HL-60 (cell line): ENCODE measurements at regions not wholly inside any gene's neighbourhood (a gene's known extent, or its start where the extent isn't known, plus 50 kb on each side); places are given as distances from the start of the nearest gene placed in this dataset.

Experiments
- GABPA ChIP-seq: IDR thresholded peaks from 2 replicates; pipeline ENCODE4 v1.6.1; 2012; ENCODE audit warnings: low read depth
- POLR2AphosphoS5 ChIP-seq: IDR thresholded peaks from 2 replicates; pipeline ENCODE4 v1.6.1; 2012; ENCODE audit warnings: low read depth
- SPI1 ChIP-seq: IDR thresholded peaks from 2 replicates; pipeline ENCODE4 v1.6.1; 2012; ENCODE audit warnings: low read depth, mild to moderate bottlenecking, borderline replicate concordance
- TF ChIP-seq, protein P1 (sequence below): IDR thresholded peaks from 2 replicates; pipeline ENCODE4 v1.6.1; 2012; ENCODE audit warnings: low read depth; ENCODE audit not compliant: insufficient replicate concordance
- TF ChIP-seq, protein P2 (sequence below): IDR thresholded peaks from one replicate; pipeline ENCODE4 v1.5.1; 2011; ENCODE audit warnings: low read length, control low read depth, inconsistent platforms; ENCODE audit not compliant: insufficient read depth

DNA sequence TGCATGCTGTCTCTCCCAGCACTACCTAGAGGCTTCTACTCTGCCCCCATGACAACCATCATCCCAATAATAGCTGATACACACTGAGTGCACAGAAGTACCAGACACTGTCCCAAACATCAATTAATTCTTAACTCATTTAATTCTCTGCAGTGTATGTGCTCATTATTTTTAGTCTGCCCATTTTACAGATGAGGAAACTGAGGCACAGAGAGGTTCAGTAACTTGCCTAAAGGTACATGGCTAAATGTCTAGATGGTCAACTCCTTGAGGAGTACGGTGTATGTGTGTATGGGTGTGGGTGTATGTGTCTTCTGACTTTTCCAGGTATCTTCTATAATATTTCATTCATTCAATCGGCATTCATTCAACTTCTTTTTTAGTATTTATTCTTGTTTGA lies 407.9 kb downstream of the SOX9 start:
- TF ChIP-seq, protein P1, sequence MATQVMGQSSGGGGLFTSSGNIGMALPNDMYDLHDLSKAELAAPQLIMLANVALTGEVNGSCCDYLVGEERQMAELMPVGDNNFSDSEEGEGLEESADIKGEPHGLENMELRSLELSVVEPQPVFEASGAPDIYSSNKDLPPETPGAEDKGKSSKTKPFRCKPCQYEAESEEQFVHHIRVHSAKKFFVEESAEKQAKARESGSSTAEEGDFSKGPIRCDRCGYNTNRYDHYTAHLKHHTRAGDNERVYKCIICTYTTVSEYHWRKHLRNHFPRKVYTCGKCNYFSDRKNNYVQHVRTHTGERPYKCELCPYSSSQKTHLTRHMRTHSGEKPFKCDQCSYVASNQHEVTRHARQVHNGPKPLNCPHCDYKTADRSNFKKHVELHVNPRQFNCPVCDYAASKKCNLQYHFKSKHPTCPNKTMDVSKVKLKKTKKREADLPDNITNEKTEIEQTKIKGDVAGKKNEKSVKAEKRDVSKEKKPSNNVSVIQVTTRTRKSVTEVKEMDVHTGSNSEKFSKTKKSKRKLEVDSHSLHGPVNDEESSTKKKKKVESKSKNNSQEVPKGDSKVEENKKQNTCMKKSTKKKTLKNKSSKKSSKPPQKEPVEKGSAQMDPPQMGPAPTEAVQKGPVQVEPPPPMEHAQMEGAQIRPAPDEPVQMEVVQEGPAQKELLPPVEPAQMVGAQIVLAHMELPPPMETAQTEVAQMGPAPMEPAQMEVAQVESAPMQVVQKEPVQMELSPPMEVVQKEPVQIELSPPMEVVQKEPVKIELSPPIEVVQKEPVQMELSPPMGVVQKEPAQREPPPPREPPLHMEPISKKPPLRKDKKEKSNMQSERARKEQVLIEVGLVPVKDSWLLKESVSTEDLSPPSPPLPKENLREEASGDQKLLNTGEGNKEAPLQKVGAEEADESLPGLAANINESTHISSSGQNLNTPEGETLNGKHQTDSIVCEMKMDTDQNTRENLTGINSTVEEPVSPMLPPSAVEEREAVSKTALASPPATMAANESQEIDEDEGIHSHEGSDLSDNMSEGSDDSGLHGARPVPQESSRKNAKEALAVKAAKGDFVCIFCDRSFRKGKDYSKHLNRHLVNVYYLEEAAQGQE = no peak
- TF ChIP-seq, protein P2, sequence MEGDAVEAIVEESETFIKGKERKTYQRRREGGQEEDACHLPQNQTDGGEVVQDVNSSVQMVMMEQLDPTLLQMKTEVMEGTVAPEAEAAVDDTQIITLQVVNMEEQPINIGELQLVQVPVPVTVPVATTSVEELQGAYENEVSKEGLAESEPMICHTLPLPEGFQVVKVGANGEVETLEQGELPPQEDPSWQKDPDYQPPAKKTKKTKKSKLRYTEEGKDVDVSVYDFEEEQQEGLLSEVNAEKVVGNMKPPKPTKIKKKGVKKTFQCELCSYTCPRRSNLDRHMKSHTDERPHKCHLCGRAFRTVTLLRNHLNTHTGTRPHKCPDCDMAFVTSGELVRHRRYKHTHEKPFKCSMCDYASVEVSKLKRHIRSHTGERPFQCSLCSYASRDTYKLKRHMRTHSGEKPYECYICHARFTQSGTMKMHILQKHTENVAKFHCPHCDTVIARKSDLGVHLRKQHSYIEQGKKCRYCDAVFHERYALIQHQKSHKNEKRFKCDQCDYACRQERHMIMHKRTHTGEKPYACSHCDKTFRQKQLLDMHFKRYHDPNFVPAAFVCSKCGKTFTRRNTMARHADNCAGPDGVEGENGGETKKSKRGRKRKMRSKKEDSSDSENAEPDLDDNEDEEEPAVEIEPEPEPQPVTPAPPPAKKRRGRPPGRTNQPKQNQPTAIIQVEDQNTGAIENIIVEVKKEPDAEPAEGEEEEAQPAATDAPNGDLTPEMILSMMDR = no peak
- TF ChIP-seq POLR2AphosphoS5 (no peak), SPI1 (no peak), GABPA (no peak)
